SJSA1 (cell line): ENCODE measurements at regions not wholly inside any gene's neighbourhood (a gene's known extent, or its start where the extent isn't known, plus 50 kb on each side); places are given as distances from the start of the nearest gene placed in this dataset.

Experiments
- DNase-seq, 2 experiments: peaks; one replicate each; pipeline ENCODE4 v3.0.0-alpha.2; 2015 to 2020; ENCODE audit warnings: low spot score in 2 of 2, low read depth in 1 of 2
- H3K27ac ChIP-seq: fragments of 250-450 bp; sonication (Bioruptor Pico); 2 replicates; pipeline ENCODE4 v1.5.1; 2020; ENCODE audit warnings: mild to moderate bottlenecking, moderate library complexity
- H3K27me3 ChIP-seq: fragments of 250-450 bp; sonication (Bioruptor Pico); replicated peaks from 2 replicates; pipeline ENCODE4 v1.5.1; 2020; ENCODE audit warnings: mild to moderate bottlenecking, moderate library complexity
- H3K36me3 ChIP-seq: fragments of 250-450 bp; sonication (Bioruptor Pico); 2 replicates; pipeline ENCODE4 v1.5.1; 2020; ENCODE audit warnings: mild to moderate bottlenecking
- H3K4me1 ChIP-seq: fragments of 250-450 bp; sonication (Bioruptor Pico); replicated peaks from 2 replicates; pipeline ENCODE4 v1.6.1; 2021; ENCODE audit warnings: mild to moderate bottlenecking
- H3K4me3 ChIP-seq: fragments of 250-450 bp; sonication (Bioruptor Pico); 2 replicates; pipeline ENCODE4 v1.5.1; 2020; ENCODE audit warnings: mild to moderate bottlenecking
- H3K9me3 ChIP-seq: fragments of 250-450 bp; sonication (Bioruptor Pico); replicated peaks from 2 replicates; pipeline ENCODE4 v1.5.1; 2020; ENCODE audit warnings: mild to moderate bottlenecking

GRCh38 chr13:104086759-104087158 is 1020.5 kb upstream of the SLC10A2 start:
- Histone ChIP-seq H3K4me1 (no peaks in the 10 kb centered on the region), H3K9me3 (no peaks in the 10 kb centered on the region; the same call in none of the 2 replicates), H3K27me3 (no peaks in the 10 kb centered on the region), H3K4me3 (no peak overlapping the region), H3K27ac (no peak overlapping the region), H3K36me3 (no peaks in the 10 kb centered on the region)
- no peak for DNase-seq

- DNase-seq: no peak
- Histone ChIP-seq H3K9me3 (no peaks in the 10 kb centered on the region; the same call in none of the 2 replicates), H3K4me1 (no peaks in the 10 kb centered on the region), H3K36me3 (no peaks in the 10 kb centered on the region), H3K27ac (no peak overlapping the region), H3K4me3 (no peak overlapping the region), H3K27me3 (no peaks in the 10 kb centered on the region)
Measured at GRCh38 chr13:104086210-104086609, 1020.0 kb upstream of the SLC10A2 start.

- H3K27me3 ChIP-seq: no peaks in the 10 kb centered on the region
- no peak overlapping the region for H3K27ac ChIP-seq
- peak in 1 of 2 experiments; percentile 35 for DNase-seq
Measured at GRCh38 chr13:104085611-104086010, 1019.4 kb upstream of the SLC10A2 start.

GRCh38 chr13:104074326-104074725 is 1008.1 kb upstream of the SLC10A2 start:
- no peak overlapping the region for H3K27ac ChIP-seq
- H3K4me1 ChIP-seq: no peaks in the 10 kb centered on the region
- no peaks in the 10 kb centered on the region for H3K27me3 ChIP-seq
- DNase-seq: no peak
- peaks cover 4% of the 10 kb centered on the region; the same call in 1 of the 2 replicates for H3K9me3 ChIP-seq
- H3K36me3 ChIP-seq: no peaks in the 10 kb centered on the region
- H3K4me3 ChIP-seq: no peak overlapping the region

More at GRCh38 chr13:104085611-104086010, 1019.4 kb upstream of the SLC10A2 start:
- no peaks in the 10 kb centered on the region; the same call in none of the 2 replicates for H3K9me3 ChIP-seq
- H3K4me3 ChIP-seq: no peak overlapping the region
- H3K36me3 ChIP-seq: no peaks in the 10 kb centered on the region
- no peaks in the 10 kb centered on the region for H3K4me1 ChIP-seq

- Histone ChIP-seq H3K4me1 (no peaks in the 10 kb centered on the region), H3K9me3 (no peaks in the 10 kb centered on the region), H3K27me3 (no peaks in the 10 kb centered on the region), H3K4me3 (no peak overlapping the region), H3K36me3 (no peaks in the 10 kb centered on the region), H3K27ac (no peak overlapping the region)
- DNase-seq: no peak
Measured at GRCh38 chr13:104071806-104072205, 1005.6 kb upstream of the SLC10A2 start.

GRCh38 chr13:104065328-104065727 is 999.1 kb upstream of the SLC10A2 start:
- no peak overlapping the region for H3K4me3 ChIP-seq
- no peaks in the 10 kb centered on the region for H3K4me1 ChIP-seq
- H3K27me3 ChIP-seq: no peaks in the 10 kb centered on the region
- no peak for DNase-seq
- no peaks in the 10 kb centered on the region for H3K9me3 ChIP-seq
- H3K36me3 ChIP-seq: no peaks in the 10 kb centered on the region
- H3K27ac ChIP-seq: no peak overlapping the region

- Histone ChIP-seq H3K4me1 (no peaks in the 10 kb centered on the region; the same call in 1 of the 2 replicates), H3K27me3 (no peaks in the 10 kb centered on the region), H3K27ac (no peak overlapping the region), H3K36me3 (no peaks in the 10 kb centered on the region), H3K9me3 (no peaks in the 10 kb centered on the region), H3K4me3 (peak overlapping the region; percentile 3)
- peak in 1 of 2 experiments; percentile 80 for DNase-seq
Measured at GRCh38 chr13:104057861-104058260, 991.6 kb upstream of the SLC10A2 start.

- H3K4me3 ChIP-seq: no peak overlapping the region
- H3K27ac ChIP-seq: no peak overlapping the region
- 0 out of 2 replicates have a peak, but pooled peaks cover 4% of the 10 kb centered on the region for H3K27me3 ChIP-seq
- H3K9me3 ChIP-seq: no peaks in the 10 kb centered on the region
- H3K36me3 ChIP-seq: no peaks in the 10 kb centered on the region
- H3K4me1 ChIP-seq: no peaks in the 10 kb centered on the region
- no peak for DNase-seq
Measured at GRCh38 chr13:104045907-104046306, 979.7 kb upstream of the SLC10A2 start.

GRCh38 chr13:104043184-104043583 is 977.0 kb upstream of the SLC10A2 start:
- H3K9me3 ChIP-seq: no peaks in the 10 kb centered on the region
- H3K4me3 ChIP-seq: no peak overlapping the region
- H3K27ac ChIP-seq: no peak overlapping the region
- H3K27me3 ChIP-seq: 0 out of 2 replicates have a peak, but pooled peaks cover 4% of the 10 kb centered on the region
- DNase-seq: peak in 1 of 2 experiments; percentile 28
- H3K36me3 ChIP-seq: no peaks in the 10 kb centered on the region
- no peaks in the 10 kb centered on the region for H3K4me1 ChIP-seq

GRCh38 chr13:104034891-104035290 is 968.7 kb upstream of the SLC10A2 start:
- Histone ChIP-seq H3K27me3 (no peaks in the 10 kb centered on the region), H3K36me3 (no peaks in the 10 kb centered on the region), H3K4me1 (no peaks in the 10 kb centered on the region), H3K9me3 (no peaks in the 10 kb centered on the region), H3K4me3 (no peak overlapping the region), H3K27ac (no peak overlapping the region)
- DNase-seq: no peak

GRCh38 chr13:104025303-104025702 is 959.1 kb upstream of the SLC10A2 start:
- Histone ChIP-seq H3K36me3 (no peaks in the 10 kb centered on the region), H3K27me3 (no peaks in the 10 kb centered on the region), H3K4me1 (peaks cover 20% of the 10 kb centered on the region), H3K27ac (peak overlapping the region; percentile 39), H3K9me3 (no peaks in the 10 kb centered on the region), H3K4me3 (no peak overlapping the region)
- no peak for DNase-seq

GRCh38 chr13:104024416-104025170 is 958.4 kb upstream of the SLC10A2 start:
- Histone ChIP-seq H3K4me3 (no peak overlapping the region), H3K4me1 (peaks cover 20% of the 10 kb centered on the region), H3K27ac (peak overlapping the region; percentile 39), H3K9me3 (no peaks in the 10 kb centered on the region), H3K36me3 (no peaks in the 10 kb centered on the region), H3K27me3 (no peaks in the 10 kb centered on the region)
- peak in 1 of 2 experiments; percentile 97 for DNase-seq

- no peaks in the 10 kb centered on the region for H3K9me3 ChIP-seq
- no peaks in the 10 kb centered on the region for H3K27me3 ChIP-seq
- H3K36me3 ChIP-seq: no peaks in the 10 kb centered on the region
- no peak overlapping the region for H3K27ac ChIP-seq
- peaks cover 20% of the 10 kb centered on the region for H3K4me1 ChIP-seq
- no peak overlapping the region for H3K4me3 ChIP-seq
- no peak for DNase-seq
Measured at GRCh38 chr13:104021806-104022397, 955.7 kb upstream of the SLC10A2 start.

GRCh38 chr13:104017317-104017716 is 951.1 kb upstream of the SLC10A2 start:
- Histone ChIP-seq H3K4me1 (peaks cover 23% of the 10 kb centered on the region), H3K36me3 (no peaks in the 10 kb centered on the region), H3K27ac (no peak overlapping the region), H3K27me3 (no peaks in the 10 kb centered on the region), H3K9me3 (no peaks in the 10 kb centered on the region), H3K4me3 (no peak overlapping the region)
- DNase-seq: no peak
